ENCODE measurements at regions not wholly inside any gene's neighbourhood (a gene's known extent, or its start where the extent isn't known, plus 50 kb on each side); places are given as distances from the start of the nearest gene placed in this dataset.
A peak's percentile ranks its signal among the peaks of the same experiment; 100 is the strongest.

GRCh38 chr7:148950806-148951205 is 66.7 kb upstream of the EZH2 start:
- no peak for TF ChIP-seq CTCF (IDR thresholded peaks at IDR 0.05; ENCODE audit: low read depth, low read length, missing control alignments)
- H3K4me3 ChIP-seq (ENCODE audit: low read depth, low read length): no peak overlapping the region
- DNase-seq (ENCODE audit: low read depth): no peak

- DNase-seq (ENCODE audit: low read depth): no peak
- no peak for TF ChIP-seq CTCF (IDR thresholded peaks at IDR 0.05; ENCODE audit: low read depth, low read length, missing control alignments)
- H3K4me3 ChIP-seq (ENCODE audit: low read depth, low read length): no peak overlapping the region
Observed at GRCh38 chr7:148944935-148945934, 61.1 kb upstream of the EZH2 start.

- peak overlapping the region; percentile 90 for H3K4me3 ChIP-seq (ENCODE audit: low read depth, low read length)
- no peak for DNase-seq (ENCODE audit: low read depth)
- TF ChIP-seq CTCF (IDR thresholded peaks at IDR 0.05; ENCODE audit: low read depth, low read length, missing control alignments): peak; percentile 50
Observed at GRCh38 chr7:148941598-148942275, 57.6 kb upstream of the EZH2 start.

- no peak for DNase-seq (ENCODE audit: low read depth)
Observed at GRCh38 chr7:148940702-148941597, 56.9 kb upstream of the EZH2 start.

GRCh38 chr7:148939128-148939755 is 55.2 kb upstream of the EZH2 start:
- DNase-seq (ENCODE audit: low read depth): no peak
- TF ChIP-seq CTCF (IDR thresholded peaks at IDR 0.05; ENCODE audit: low read depth, low read length, missing control alignments): no peak
- no peak overlapping the region for H3K4me3 ChIP-seq (ENCODE audit: low read depth, low read length)

More at GRCh38 chr7:148940702-148941597, 56.9 kb upstream of the EZH2 start:
- H3K4me3 ChIP-seq (ENCODE audit: low read depth, low read length): peak overlapping the region; percentile 90
- no peak for TF ChIP-seq CTCF (IDR thresholded peaks at IDR 0.05; ENCODE audit: low read depth, low read length, missing control alignments)

DNA sequence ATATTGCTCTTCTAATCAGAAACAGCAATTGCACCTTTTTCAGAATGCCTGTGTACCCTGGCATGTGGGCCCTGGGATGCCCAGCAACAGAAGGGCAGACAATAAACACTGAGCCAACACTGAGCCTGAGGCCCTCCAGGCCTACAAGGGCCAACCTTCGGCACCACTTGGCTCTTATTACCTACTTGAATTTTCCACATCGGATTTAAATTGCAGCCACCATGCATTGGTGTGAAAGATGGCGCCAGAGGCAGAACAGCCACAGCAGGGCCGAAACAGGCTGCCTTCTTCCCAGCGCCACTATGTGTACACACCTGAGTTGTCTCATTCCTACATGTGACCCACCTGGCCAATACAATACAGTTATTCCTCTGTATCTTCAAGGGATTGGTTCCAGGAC is 51.4 kb upstream of the EZH2 start:
- no peak overlapping the region for H3K4me3 ChIP-seq (ENCODE audit: low read depth, low read length)
- no peak for TF ChIP-seq CTCF (IDR thresholded peaks at IDR 0.05; ENCODE audit: low read depth, low read length, missing control alignments)

More for the DNA sequence above, 51.4 kb upstream of the EZH2 start:
- no peak for DNase-seq (ENCODE audit: low read depth)

All from GM12864 (cell line).